ENCODE measurements at regions not wholly inside any gene's neighbourhood (a gene's known extent, or its start where the extent isn't known, plus 50 kb on each side); places are given as distances from the start of the nearest gene placed in this dataset.

DNA sequence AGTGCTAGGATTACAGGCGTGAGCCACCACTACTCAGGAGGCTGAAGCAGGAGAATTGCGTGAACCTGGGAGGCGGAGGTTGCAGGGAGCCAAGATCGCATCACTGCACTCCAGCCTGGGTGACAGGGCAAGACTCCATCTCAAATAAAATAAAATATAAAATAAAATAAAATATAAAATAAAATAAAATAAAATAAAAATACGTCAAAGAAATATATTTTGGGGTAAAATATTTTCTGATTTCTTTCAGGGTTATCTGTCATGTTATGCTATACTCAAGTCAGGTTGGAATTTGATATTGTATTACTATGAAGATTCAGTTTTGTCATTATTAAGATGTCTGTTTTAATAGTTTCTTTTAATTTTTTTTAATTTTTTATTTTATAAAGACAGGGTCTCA is 99.4 kb upstream of the GHITM start:
- H3K36me3 ChIP-seq (replicated peaks in 1 of 2; ENCODE audit: control insufficient read depth in 2 of 2, insufficient read depth in 2 of 2, low read length in 2 of 2) = no peaks in the 10 kb centered on the region
- WGBS, 2 donors (ENCODE audit: extremely low coverage in 2 of 2, insufficient read length in 2 of 2, insufficient replicate concordance in 1 of 2) = no CpG with 5 or more reads among the region's 5 CpGs
- no peak overlapping the region for H2BK12ac ChIP-seq (ENCODE audit: low read length)
- H2BK15ac ChIP-seq (ENCODE audit: low read length) = no peak overlapping the region
- H3K9me3 ChIP-seq (replicated peaks in 1 of 2; ENCODE audit: control insufficient read depth in 2 of 2, insufficient read depth in 1 of 2, low read depth in 1 of 2, low read length in 2 of 2) = peaks cover 0 to 2% of the 10 kb centered on the region in 2 donors
- no peak overlapping the region for H2AFZ ChIP-seq (ENCODE audit: low read length)
- H3K9ac ChIP-seq (ENCODE audit: low read depth, low read length, poor library complexity) = no peak overlapping the region
- no peak overlapping the region for H2AK5ac ChIP-seq (ENCODE audit: low read depth, low read length)
- no peak for DNase-seq (ENCODE audit: low spot score)
- no peaks in the 10 kb centered on the region for H3K4me1 ChIP-seq (ENCODE audit: control insufficient read depth in 2 of 2, insufficient read depth in 1 of 2, low read depth in 1 of 2, low read length in 2 of 2)
- no peaks in the 10 kb centered on the region for H3K27me3 ChIP-seq (ENCODE audit: control insufficient read depth in 3 of 3, insufficient read depth in 3 of 3, low read depth in 1 of 3, low read length in 3 of 3)
- no peak overlapping the region for H3K23ac ChIP-seq (ENCODE audit: low read depth, low read length, poor library complexity)
- H3K27ac ChIP-seq (replicated peaks; ENCODE audit: low read length) = no peak overlapping the region
- no peak overlapping the region for H3K4me3 ChIP-seq (ENCODE audit: low read length in 2 of 2)
- no peak overlapping the region for H2BK5ac ChIP-seq (ENCODE audit: low read length)
- no peak overlapping the region for H3K18ac ChIP-seq (ENCODE audit: low read length)
- H4K8ac ChIP-seq (ENCODE audit: low read depth, low read length) = no peak overlapping the region
- H3K4me2 ChIP-seq (ENCODE audit: insufficient read depth, low read length, poor library complexity, severe bottlenecking) = no peak overlapping the region
- no peak overlapping the region for H3K4ac ChIP-seq (ENCODE audit: low read length)
- H4K91ac ChIP-seq (ENCODE audit: low read depth, low read length, poor library complexity) = no peak overlapping the region
- H2BK120ac ChIP-seq (ENCODE audit: low read depth, low read length) = no peak overlapping the region
- no peaks in the 10 kb centered on the region for H3K79me1 ChIP-seq (ENCODE audit: low read depth, low read length)
- H3K14ac ChIP-seq (ENCODE audit: low read length) = no peak overlapping the region

DNA sequence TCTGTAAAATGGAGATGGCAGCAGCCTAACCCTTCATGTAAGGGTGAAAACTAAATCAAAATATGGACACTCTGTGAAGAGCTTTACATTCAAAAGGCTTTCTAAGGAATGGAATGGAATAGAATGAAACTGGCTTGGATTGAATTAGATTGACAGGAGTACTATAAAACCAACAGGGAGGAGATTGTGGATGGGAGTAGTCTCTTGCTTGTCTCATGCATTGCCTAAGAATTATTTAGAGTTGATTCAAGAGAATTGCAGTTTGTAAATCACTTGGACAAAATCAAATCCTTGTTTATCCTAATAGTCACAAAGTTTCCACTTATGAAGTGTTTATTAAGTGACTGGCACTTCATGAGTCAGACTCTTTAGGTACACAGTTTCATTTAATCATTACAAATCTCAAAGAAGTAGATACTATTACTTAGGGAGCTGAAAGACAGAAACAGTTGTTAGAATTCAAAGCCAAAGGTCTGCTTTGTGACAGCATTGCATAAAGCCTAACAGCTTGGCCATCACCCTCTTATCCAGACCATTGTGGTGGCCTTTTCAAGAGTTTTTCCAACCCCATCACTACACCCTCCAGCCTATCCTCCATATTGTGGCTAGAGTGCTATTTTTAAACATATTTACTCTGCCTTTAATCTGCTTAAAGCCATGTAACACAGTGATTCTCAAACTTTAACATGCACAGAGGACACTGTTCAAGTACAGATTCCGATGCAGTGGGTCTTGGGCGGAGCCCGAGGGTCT is 91.9 kb upstream of the GHITM start:
- Histone ChIP-seq H3K79me1 (ENCODE audit: low read depth, low read length) (no peaks in the 10 kb centered on the region), H3K14ac (ENCODE audit: low read length) (no peak overlapping the region), H3K27ac (replicated peaks; ENCODE audit: low read length) (no peak overlapping the region), H3K4ac (ENCODE audit: low read length) (no peak overlapping the region), H2AK5ac (ENCODE audit: low read depth, low read length) (no peak overlapping the region), H3K9ac (ENCODE audit: low read depth, low read length, poor library complexity) (no peak overlapping the region), H3K4me3 (ENCODE audit: low read length in 2 of 2) (no peak overlapping the region), H3K23ac (ENCODE audit: low read depth, low read length, poor library complexity) (no peak overlapping the region), H2BK12ac (ENCODE audit: low read length) (no peak overlapping the region), H3K9me3 (replicated peaks in 1 of 2; ENCODE audit: control insufficient read depth in 2 of 2, insufficient read depth in 1 of 2, low read depth in 1 of 2, low read length in 2 of 2) (peaks cover 0 to 4% of the 10 kb centered on the region in 2 donors), H4K91ac (ENCODE audit: low read depth, low read length, poor library complexity) (no peak overlapping the region), H4K8ac (ENCODE audit: low read depth, low read length) (no peak overlapping the region), H3K27me3 (ENCODE audit: control insufficient read depth in 3 of 3, insufficient read depth in 3 of 3, low read depth in 1 of 3, low read length in 3 of 3) (peaks cover 0 to 3% (median 0%) of the 10 kb centered on the region in 3 experiments), H2BK5ac (ENCODE audit: low read length) (no peak overlapping the region), H3K4me1 (ENCODE audit: control insufficient read depth in 2 of 2, insufficient read depth in 1 of 2, low read depth in 1 of 2, low read length in 2 of 2) (no peaks in the 10 kb centered on the region), H3K36me3 (replicated peaks in 1 of 2; ENCODE audit: control insufficient read depth in 2 of 2, insufficient read depth in 2 of 2, low read length in 2 of 2) (no peaks in the 10 kb centered on the region), H3K18ac (ENCODE audit: low read length) (no peak overlapping the region), H3K4me2 (ENCODE audit: insufficient read depth, low read length, poor library complexity, severe bottlenecking) (no peak overlapping the region), H2BK15ac (ENCODE audit: low read length) (no peak overlapping the region), H2AFZ (ENCODE audit: low read length) (no peak overlapping the region), H2BK120ac (ENCODE audit: low read depth, low read length) (no peak overlapping the region)
- WGBS, 2 donors (ENCODE audit: extremely low coverage in 2 of 2, insufficient read length in 2 of 2, insufficient replicate concordance in 1 of 2) = no CpG with 5 or more reads among the region's 3 CpGs
- DNase-seq (ENCODE audit: low spot score) = no peak

DNA sequence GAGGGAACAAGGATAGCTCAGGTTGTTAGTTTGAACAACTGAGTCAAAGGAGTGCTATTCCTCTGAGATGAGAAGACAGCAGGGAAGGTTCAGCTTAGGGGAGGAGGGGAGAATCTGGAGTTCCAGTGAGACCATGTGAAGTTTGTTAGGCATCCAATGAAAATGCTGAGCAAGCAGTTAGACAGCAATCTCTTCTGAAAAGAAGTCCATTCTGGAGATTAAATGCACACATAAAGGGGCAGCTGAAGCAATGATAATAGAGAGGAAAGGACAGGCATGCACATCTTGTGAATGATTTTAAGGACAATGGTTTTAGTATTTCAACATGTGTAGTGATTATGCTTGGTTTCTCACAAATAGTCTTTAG is 89.7 kb upstream of the GHITM start:
- H2BK120ac ChIP-seq (ENCODE audit: low read depth, low read length) = no peak overlapping the region
- H4K8ac ChIP-seq (ENCODE audit: low read depth, low read length) = no peak overlapping the region
- no peak overlapping the region for H3K4me3 ChIP-seq (ENCODE audit: low read length in 2 of 2)
- H2BK15ac ChIP-seq (ENCODE audit: low read length) = no peak overlapping the region
- no peaks in the 10 kb centered on the region for H3K36me3 ChIP-seq (replicated peaks in 1 of 2; ENCODE audit: control insufficient read depth in 2 of 2, insufficient read depth in 2 of 2, low read length in 2 of 2)
- no peaks in the 10 kb centered on the region for H3K4me1 ChIP-seq (ENCODE audit: control insufficient read depth in 2 of 2, insufficient read depth in 1 of 2, low read depth in 1 of 2, low read length in 2 of 2)
- H3K18ac ChIP-seq (ENCODE audit: low read length) = no peak overlapping the region
- no peak overlapping the region for H3K9ac ChIP-seq (ENCODE audit: low read depth, low read length, poor library complexity)
- no peak overlapping the region for H2AK5ac ChIP-seq (ENCODE audit: low read depth, low read length)
- peaks cover 0 to 2% of the 10 kb centered on the region in 2 donors for H3K9me3 ChIP-seq (replicated peaks in 1 of 2; ENCODE audit: control insufficient read depth in 2 of 2, insufficient read depth in 1 of 2, low read depth in 1 of 2, low read length in 2 of 2)
- no peak overlapping the region for H2BK5ac ChIP-seq (ENCODE audit: low read length)
- no peak overlapping the region for H3K14ac ChIP-seq (ENCODE audit: low read length)
- H3K79me1 ChIP-seq (ENCODE audit: low read depth, low read length) = no peaks in the 10 kb centered on the region
- no peak overlapping the region for H3K4me2 ChIP-seq (ENCODE audit: insufficient read depth, low read length, poor library complexity, severe bottlenecking)
- DNase-seq (ENCODE audit: low spot score) = no peak
- H3K4ac ChIP-seq (ENCODE audit: low read length) = no peak overlapping the region
- H3K27me3 ChIP-seq (ENCODE audit: control insufficient read depth in 3 of 3, insufficient read depth in 3 of 3, low read depth in 1 of 3, low read length in 3 of 3) = peaks cover 0 to 3% (median 0%) of the 10 kb centered on the region in 3 experiments
- H3K23ac ChIP-seq (ENCODE audit: low read depth, low read length, poor library complexity) = no peak overlapping the region
- no peak overlapping the region for H4K91ac ChIP-seq (ENCODE audit: low read depth, low read length, poor library complexity)
- H2AFZ ChIP-seq (ENCODE audit: low read length) = no peak overlapping the region
- H3K27ac ChIP-seq (replicated peaks; ENCODE audit: low read length) = no peak overlapping the region
- H2BK12ac ChIP-seq (ENCODE audit: low read length) = no peak overlapping the region

DNA sequence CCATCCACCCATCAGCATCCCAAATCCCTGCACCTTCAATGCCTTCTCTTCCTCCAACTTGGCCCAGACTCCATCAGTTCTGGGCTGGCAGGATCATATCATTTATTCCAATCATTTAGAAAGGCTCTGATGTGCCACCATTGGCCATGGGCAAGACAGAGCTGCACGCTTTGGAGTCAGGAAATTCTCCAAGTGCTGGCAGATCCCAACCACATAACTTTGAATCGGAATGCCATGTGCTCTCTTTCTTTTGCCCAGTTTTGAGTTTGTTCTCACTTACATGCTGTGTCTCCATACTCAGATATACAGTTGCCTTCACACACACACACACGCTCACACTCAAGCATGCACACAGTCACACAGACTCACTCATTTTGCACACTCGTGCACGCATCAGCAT is 85.7 kb upstream of the GHITM start:
- WGBS, 2 donors (ENCODE audit: extremely low coverage in 2 of 2, insufficient read length in 2 of 2, insufficient replicate concordance in 1 of 2) = no CpG with 5 or more reads among the region's 5 CpGs
- Histone ChIP-seq H3K27me3 (ENCODE audit: control insufficient read depth in 3 of 3, insufficient read depth in 3 of 3, low read depth in 1 of 3, low read length in 3 of 3) (peaks cover 0 to 3% (median 0%) of the 10 kb centered on the region in 3 experiments), H2AFZ (ENCODE audit: low read length) (no peak overlapping the region), H4K8ac (ENCODE audit: low read depth, low read length) (no peak overlapping the region), H3K4me3 (ENCODE audit: low read length in 2 of 2) (peak overlapping the region in 1 of 2 donors; percentile 42), H3K9me3 (replicated peaks in 1 of 2; ENCODE audit: control insufficient read depth in 2 of 2, insufficient read depth in 1 of 2, low read depth in 1 of 2, low read length in 2 of 2) (no peaks in the 10 kb centered on the region), H4K91ac (ENCODE audit: low read depth, low read length, poor library complexity) (no peak overlapping the region), H3K4me2 (ENCODE audit: insufficient read depth, low read length, poor library complexity, severe bottlenecking) (no peak overlapping the region), H2BK5ac (ENCODE audit: low read length) (no peak overlapping the region), H3K36me3 (replicated peaks in 1 of 2; ENCODE audit: control insufficient read depth in 2 of 2, insufficient read depth in 2 of 2, low read length in 2 of 2) (no peaks in the 10 kb centered on the region), H3K79me1 (ENCODE audit: low read depth, low read length) (no peaks in the 10 kb centered on the region), H3K14ac (ENCODE audit: low read length) (no peak overlapping the region), H3K4ac (ENCODE audit: low read length) (no peak overlapping the region), H3K23ac (ENCODE audit: low read depth, low read length, poor library complexity) (no peak overlapping the region), H3K27ac (replicated peaks; ENCODE audit: low read length) (no peak overlapping the region), H3K9ac (ENCODE audit: low read depth, low read length, poor library complexity) (no peak overlapping the region), H2BK120ac (ENCODE audit: low read depth, low read length) (no peak overlapping the region), H2BK15ac (ENCODE audit: low read length) (no peak overlapping the region), H2AK5ac (ENCODE audit: low read depth, low read length) (no peak overlapping the region), H3K4me1 (ENCODE audit: control insufficient read depth in 2 of 2, insufficient read depth in 1 of 2, low read depth in 1 of 2, low read length in 2 of 2) (no peaks in the 10 kb centered on the region), H3K18ac (ENCODE audit: low read length) (no peak overlapping the region), H2BK12ac (ENCODE audit: low read length) (no peak overlapping the region)
- no peak for DNase-seq (ENCODE audit: low spot score)
